WTC11 (cell line): ENCODE measurements at regions not wholly inside any gene's neighbourhood (a gene's known extent, or its start where the extent isn't known, plus 50 kb on each side); places are given as distances from the start of the nearest gene placed in this dataset.
A peak's percentile ranks its signal among the peaks of the same experiment; 100 is the strongest.

Source experiments
- ATAC-seq: fragments of 200-7000 bp; cut with Tn5 transposase; 2 replicates; pipeline ENCODE4 v1.10.0; 2021; ENCODE audit warnings: mild to moderate bottlenecking, moderate library complexity
- CTCF ChIA-PET: fragments of 300-600 bp; sonication (Branson Sonifier 250); formaldehyde crosslinking; loops from one replicate; lab custom pipeline; 2021; ENCODE audit warnings: antibody characterized with exemption; lab: Charles Lee
- POLR2A ChIA-PET: fragments of 350-600 bp; sonication (Branson Sonifier 250); formaldehyde crosslinking; loops from one replicate; lab custom pipeline; 2021; ENCODE audit warnings: antibody characterized with exemption; lab: Charles Lee
- DNase-seq: peaks from one replicate; pipeline ENCODE4 v3.0.0; 2021; ENCODE audit warnings: low spot score
- H3K27ac Mint-ChIP-seq: 2 replicates; pipeline ENCODE4 v1.8.0; 2021; ENCODE audit warnings: mixed read lengths
- H3K27me3 Mint-ChIP-seq: 2 replicates; pipeline ENCODE4 v1.8.0; 2021; ENCODE audit warnings: low read depth, mild to moderate bottlenecking, moderate library complexity, mixed read lengths
- H3K36me3 Mint-ChIP-seq: 2 replicates; pipeline ENCODE4 v1.8.0; 2021; ENCODE audit warnings: mixed read lengths
- H3K4me1 Mint-ChIP-seq: 2 replicates; pipeline ENCODE4 v1.8.0; 2022; ENCODE audit warnings: mixed read lengths
- H3K4me3 Mint-ChIP-seq: 2 replicates; pipeline ENCODE4 v1.8.0; 2021; ENCODE audit warnings: mild to moderate bottlenecking, moderate library complexity, mixed read lengths
- H3K9me3 Mint-ChIP-seq: 2 replicates; pipeline ENCODE4 v1.8.0; 2021; ENCODE audit warnings: mixed read lengths
- AR ChIP-seq: fragments of 250-450 bp; sonication (Bioruptor Pico); IDR thresholded peaks from 2 replicates; pipeline ENCODE4 v1.9.0; 2021; ENCODE audit warnings: mild to moderate bottlenecking
- ATF6 ChIP-seq: sonication (generic); formaldehyde crosslinking; IDR thresholded peaks from 2 replicates; pipeline ENCODE4 v1.8.1; 2023; ENCODE audit warnings: mild to moderate bottlenecking, missing genetic modification reagents
- CDX4 ChIP-seq: fragments of 250-450 bp; sonication (Bioruptor Pico); IDR thresholded peaks from 2 replicates; pipeline ENCODE4 v1.9.0; 2021; ENCODE audit warnings: moderate library complexity, mild to moderate bottlenecking, inconsistent platforms, borderline replicate concordance
- E2F4 ChIP-seq: sonication (generic); formaldehyde crosslinking; IDR thresholded peaks from 2 replicates; pipeline ENCODE4 v1.8.1; 2022; ENCODE audit warnings: low read depth, mild to moderate bottlenecking, moderate library complexity, missing genetic modification reagents, borderline replicate concordance
- IRF1 ChIP-seq: sonication (generic); formaldehyde crosslinking; IDR thresholded peaks from 2 replicates; pipeline ENCODE4 v1.8.0; 2023; ENCODE audit warnings: missing genetic modification reagents
- IRF2 ChIP-seq: sonication (generic); formaldehyde crosslinking; IDR thresholded peaks from 2 replicates; pipeline ENCODE4 v1.8.0; 2022; ENCODE audit warnings: low read depth, missing genetic modification reagents, borderline replicate concordance
- MAX ChIP-seq: sonication (generic); formaldehyde crosslinking; IDR thresholded peaks from 2 replicates; pipeline ENCODE4 v1.8.0; 2022; ENCODE audit warnings: mild to moderate bottlenecking, missing genetic modification reagents
- MXD4 ChIP-seq: fragments of 250-450 bp; sonication (Bioruptor Pico); IDR thresholded peaks from 2 replicates; pipeline ENCODE4 v1.8.0; 2021; ENCODE audit warnings: mild to moderate bottlenecking, moderate library complexity, borderline replicate concordance
- MYBL2 ChIP-seq: sonication (generic); formaldehyde crosslinking; IDR thresholded peaks from 2 replicates; pipeline ENCODE4 v1.8.1; 2023; ENCODE audit warnings: mild to moderate bottlenecking, moderate library complexity, missing genetic modification reagents
- NFATC4 ChIP-seq: fragments of 250-450 bp; sonication (Bioruptor Pico); IDR thresholded peaks from 2 replicates; pipeline ENCODE4 v1.9.0; 2021; ENCODE audit warnings: mild to moderate bottlenecking
- NFE2L1 ChIP-seq: sonication (generic); formaldehyde crosslinking; IDR thresholded peaks from 2 replicates; pipeline ENCODE4 v1.8.1; 2023; ENCODE audit warnings: missing genetic modification reagents
- NR1H2 ChIP-seq: sonication (generic); formaldehyde crosslinking; IDR thresholded peaks from 2 replicates; pipeline ENCODE4 v1.9.0; 2021; ENCODE audit warnings: mild to moderate bottlenecking, moderate library complexity, missing genetic modification reagents
- ZMAT4 ChIP-seq: fragments of 250-450 bp; sonication (Bioruptor Pico); IDR thresholded peaks from 2 replicates; pipeline ENCODE4 v1.9.0; 2021; ENCODE audit warnings: mild to moderate bottlenecking
- ZNF121 ChIP-seq: sonication (generic); formaldehyde crosslinking; IDR thresholded peaks from 2 replicates; pipeline ENCODE4 v1.8.0; 2023; ENCODE audit warnings: missing genetic modification reagents
- ZNF396 ChIP-seq: fragments of 250-450 bp; sonication (Bioruptor Pico); IDR thresholded peaks from 2 replicates; pipeline ENCODE4 v1.8.0; 2021; ENCODE audit warnings: mild to moderate bottlenecking, moderate library complexity, borderline replicate concordance

- POLR2A ChIA-PET = no interaction called here
- H3K36me3 Mint-ChIP-seq = no peaks in the 10 kb centered on the region
These were observed 128.3 kb upstream of the EPHA5 start for GRCh38 chr4:65798498-65799127.

GRCh38 chr4:65791812-65792308, 121.6 kb upstream of the EPHA5 start:
- peaks cover 13% of the 10 kb centered on the region for H3K4me1 Mint-ChIP-seq
- peaks cover 6% of the 10 kb centered on the region for H3K9me3 Mint-ChIP-seq
- H3K4me3 Mint-ChIP-seq = no peak overlapping the region
- no peaks in the 10 kb centered on the region for H3K36me3 Mint-ChIP-seq
- peak; percentile 24 for ATAC-seq
- TF ChIP-seq NFE2L1 (peak; percentile 61; the same call in 1 of the 2 replicates), AR (CRISPR knock-in tag) (no peak)
- TF ChIP-seq, all 79 proteins: peak for 1
- ChIA-PET POLR2A (no interaction called here), CTCF (no interaction called here)
- no peak overlapping the region; the same call in 1 of the 2 replicates for H3K27ac Mint-ChIP-seq
- DNase-seq = no peak
- no peaks in the 10 kb centered on the region for H3K27me3 Mint-ChIP-seq

More at GRCh38 chr4:65798498-65799127, 128.3 kb upstream of the EPHA5 start:
- CTCF ChIA-PET = interaction anchor here (1.0 kb wide), 1 partner anchor 207 kb away, joined by 3 read pairs; no protein-coding TSS in a partner anchor
- no peak for DNase-seq
- Mint-ChIP-seq H3K4me3 (no peak overlapping the region), H3K27ac (no peak overlapping the region), H3K9me3 (peaks cover 6% of the 10 kb centered on the region), H3K4me1 (peaks cover 10% of the 10 kb centered on the region), H3K27me3 (no peaks in the 10 kb centered on the region)
- no peak for ATAC-seq
- TF ChIP-seq ZNF396 (CRISPR knock-in tag) = no peak
- TF ChIP-seq CDX4 (CRISPR knock-in tag) = no peak
- no peak for TF ChIP-seq MYBL2 (CRISPR knock-in tag)
- no peak for TF ChIP-seq IRF1 (CRISPR knock-in tag)
- TF ChIP-seq NFATC4 (CRISPR knock-in tag) = no peak
- no peak for TF ChIP-seq MAX
- TF ChIP-seq ZMAT4 (CRISPR knock-in tag) = no peak
- no peak for TF ChIP-seq E2F4 (CRISPR knock-in tag)
- no peak for TF ChIP-seq IRF2

GRCh38 chr4:65791111-65791811, 121.0 kb upstream of the EPHA5 start:
- H3K4me3 Mint-ChIP-seq = no peak overlapping the region
- peaks cover 13% of the 10 kb centered on the region for H3K4me1 Mint-ChIP-seq
- H3K9me3 Mint-ChIP-seq = peaks cover 6% of the 10 kb centered on the region
- peak; percentile 20; the same call in 1 of the 2 replicates for ATAC-seq
- no peak overlapping the region; the same call in 1 of the 2 replicates for H3K27ac Mint-ChIP-seq
- TF ChIP-seq MXD4 (no peak), ATF6 (CRISPR knock-in tag) (no peak), NR1H2 (CRISPR knock-in tag) (no peak), ZNF121 (CRISPR knock-in tag) (no peak), ZNF396 (CRISPR knock-in tag) (no peak)
- POLR2A ChIA-PET = no interaction called here
- DNase-seq = no peak
- H3K27me3 Mint-ChIP-seq = no peaks in the 10 kb centered on the region
- CTCF ChIA-PET = no interaction called here
- H3K36me3 Mint-ChIP-seq = no peaks in the 10 kb centered on the region
